HG03354 (cell line): ENCODE measurements at regions not wholly inside any gene's neighbourhood (a gene's known extent, or its start where the extent isn't known, plus 50 kb on each side); places are given as distances from the start of the nearest gene placed in this dataset.
A peak's percentile ranks its signal among the peaks of the same experiment; 100 is the strongest.

Experiments used
- ATAC-seq: cut with Tn5 transposase; IDR thresholded peaks from one replicate; pipeline ENCODE4 v1.9.1; 2021; ENCODE audit warnings: mild to moderate bottlenecking; ENCODE audit not compliant: unreplicated experiment, poor library complexity, severe bottlenecking

- no peak for ATAC-seq
Observed at GRCh38 chr6:122012578-122012977, 386.9 kb upstream of the HSF2 start.

GRCh38 chr6:122014961-122015360 is 384.5 kb upstream of the HSF2 start:
- no peak for ATAC-seq

GRCh38 chr6:122020588-122021264 is 378.7 kb upstream of the HSF2 start:
- peak; percentile 99 for ATAC-seq

GRCh38 chr6:122025104-122025503 is 374.3 kb upstream of the HSF2 start:
- ATAC-seq = no peak

- ATAC-seq = no peak
Observed at GRCh38 chr6:122026582-122027369, 372.7 kb upstream of the HSF2 start.

- no peak for ATAC-seq
Observed at GRCh38 chr6:122028933-122029522, 370.4 kb upstream of the HSF2 start.

- peak; percentile 93 for ATAC-seq
Observed at GRCh38 chr6:122033564-122034181, 365.8 kb upstream of the HSF2 start.

GRCh38 chr6:122035173-122035572 is 364.3 kb upstream of the HSF2 start:
- no peak for ATAC-seq

- ATAC-seq = no peak
Observed at GRCh38 chr6:122040261-122040660, 359.2 kb upstream of the HSF2 start.

- no peak for ATAC-seq
Observed at GRCh38 chr6:122042380-122042779, 357.1 kb upstream of the HSF2 start.

GRCh38 chr6:122042960-122043735 is 356.3 kb upstream of the HSF2 start:
- ATAC-seq = no peak

GRCh38 chr6:122048570-122048969 is 350.9 kb upstream of the HSF2 start:
- no peak for ATAC-seq

- no peak for ATAC-seq
Observed at GRCh38 chr6:122049341-122049740, 350.1 kb upstream of the HSF2 start.

- no peak for ATAC-seq
Observed at GRCh38 chr6:122050242-122050755, 349.2 kb upstream of the HSF2 start.

GRCh38 chr6:122052346-122052900 is 347.0 kb upstream of the HSF2 start:
- ATAC-seq = no peak

GRCh38 chr6:122059918-122060317 is 339.5 kb upstream of the HSF2 start:
- ATAC-seq = no peak

GRCh38 chr6:122061855-122062254 is 337.6 kb upstream of the HSF2 start:
- ATAC-seq = no peak

- ATAC-seq = no peak
Observed at GRCh38 chr6:122063076-122063475, 336.4 kb upstream of the HSF2 start.

- no peak for ATAC-seq
Observed at GRCh38 chr6:122063761-122064160, 335.7 kb upstream of the HSF2 start.
